Stimulated activated CD8-positive, alpha-beta memory T cell treated with anti-CD3 and anti-CD28 coated beads, Interleukin-4, amount 100 ng/mL, for 1 hour (primary cell): ENCODE measurements at regions not wholly inside any gene's neighbourhood (a gene's known extent, or its start where the extent isn't known, plus 50 kb on each side); places are given as distances from the start of the nearest gene placed in this dataset.

Source experiments
- DNase-seq, 2 donors: peaks; one replicate each; pipeline ENCODE4 v3.0.0-alpha.2; 2020; ENCODE audit warnings: low read depth in 2 of 2, low spot score in 1 of 2

DNA sequence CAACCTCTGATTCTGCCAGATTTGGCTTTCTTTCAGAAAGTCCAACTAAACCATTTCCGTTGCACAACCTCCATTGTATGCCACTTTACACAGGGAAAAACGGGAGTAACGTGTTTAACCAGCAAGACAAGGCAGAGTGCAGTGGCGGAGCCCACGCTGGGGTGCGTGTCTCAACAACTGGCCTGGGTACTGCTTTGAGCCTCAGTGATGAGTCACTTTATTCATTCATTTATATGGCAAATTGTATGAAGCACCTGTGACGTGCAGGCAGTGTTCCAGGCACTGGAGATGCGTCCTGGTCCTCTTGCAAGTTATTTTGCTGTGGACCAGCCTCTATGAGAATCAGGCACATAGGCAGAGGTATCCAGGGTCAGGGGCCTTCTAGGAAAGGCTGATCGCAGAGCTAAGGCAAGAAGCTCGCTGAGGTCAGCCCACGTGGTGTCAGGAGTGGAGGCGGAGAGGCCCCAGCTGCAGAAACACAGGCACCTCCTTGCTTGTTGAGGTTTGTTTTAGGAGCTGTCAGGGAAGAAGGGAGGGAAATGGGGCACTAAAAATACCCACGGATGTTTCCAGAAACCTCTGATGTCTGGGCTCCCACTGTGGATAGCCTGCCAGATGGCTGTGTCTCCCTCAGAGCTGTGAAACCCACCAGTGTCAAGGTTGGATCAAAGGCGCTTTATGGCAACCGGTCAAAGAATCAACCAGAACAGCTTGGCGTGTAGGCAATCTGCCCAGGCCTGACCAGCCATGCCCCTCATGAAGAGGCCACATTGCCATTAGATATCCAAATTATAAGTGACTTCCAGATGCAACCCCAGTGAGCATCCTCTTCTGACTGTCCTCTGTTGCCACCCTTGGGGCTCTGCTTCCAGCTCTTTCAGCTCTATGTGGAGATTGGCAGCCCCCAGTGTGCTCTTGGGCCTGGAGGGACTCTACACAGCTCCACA is 157.2 kb downstream of the CD83 start:
- no peak for DNase-seq

DNA sequence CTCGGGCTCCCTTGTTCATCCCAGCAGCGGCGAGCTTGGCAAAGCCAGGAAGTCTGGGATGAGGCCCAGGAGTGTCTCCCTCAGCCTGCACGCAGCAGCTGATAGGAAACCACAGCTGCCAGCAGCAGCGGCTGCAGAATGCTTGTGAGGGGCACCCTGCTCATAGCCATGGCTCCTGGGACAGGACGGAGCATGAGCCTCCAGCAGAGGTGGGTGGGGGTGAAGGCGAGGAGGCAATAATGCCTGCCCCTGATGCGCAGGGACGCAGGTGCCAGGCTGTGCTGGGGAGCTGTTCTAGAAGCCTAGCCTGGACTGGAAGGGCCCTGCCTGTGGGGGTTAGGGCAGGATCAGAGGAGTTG is 157.9 kb downstream of the CD83 start:
- DNase-seq, result no peak

DNA sequence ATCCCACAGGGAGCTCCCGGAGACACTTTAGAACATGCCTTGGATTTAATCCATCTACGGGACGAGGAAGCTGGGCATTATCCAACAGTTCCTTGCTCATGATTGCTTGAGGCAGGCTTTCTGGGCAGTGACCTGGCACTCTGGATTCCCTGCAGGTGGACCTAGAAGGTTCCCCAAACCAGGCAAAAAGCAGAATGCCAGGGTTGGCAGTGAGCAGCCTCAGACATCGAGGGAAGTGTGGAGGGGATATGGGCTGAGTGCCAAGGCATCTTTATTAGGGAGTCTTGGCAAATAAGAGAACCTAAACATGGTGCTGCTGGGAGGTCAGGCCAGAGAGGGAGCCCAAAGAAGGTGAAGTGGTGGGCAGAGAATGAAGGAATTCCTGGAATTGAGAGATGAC is 158.5 kb downstream of the CD83 start:
- no peak for DNase-seq

DNA sequence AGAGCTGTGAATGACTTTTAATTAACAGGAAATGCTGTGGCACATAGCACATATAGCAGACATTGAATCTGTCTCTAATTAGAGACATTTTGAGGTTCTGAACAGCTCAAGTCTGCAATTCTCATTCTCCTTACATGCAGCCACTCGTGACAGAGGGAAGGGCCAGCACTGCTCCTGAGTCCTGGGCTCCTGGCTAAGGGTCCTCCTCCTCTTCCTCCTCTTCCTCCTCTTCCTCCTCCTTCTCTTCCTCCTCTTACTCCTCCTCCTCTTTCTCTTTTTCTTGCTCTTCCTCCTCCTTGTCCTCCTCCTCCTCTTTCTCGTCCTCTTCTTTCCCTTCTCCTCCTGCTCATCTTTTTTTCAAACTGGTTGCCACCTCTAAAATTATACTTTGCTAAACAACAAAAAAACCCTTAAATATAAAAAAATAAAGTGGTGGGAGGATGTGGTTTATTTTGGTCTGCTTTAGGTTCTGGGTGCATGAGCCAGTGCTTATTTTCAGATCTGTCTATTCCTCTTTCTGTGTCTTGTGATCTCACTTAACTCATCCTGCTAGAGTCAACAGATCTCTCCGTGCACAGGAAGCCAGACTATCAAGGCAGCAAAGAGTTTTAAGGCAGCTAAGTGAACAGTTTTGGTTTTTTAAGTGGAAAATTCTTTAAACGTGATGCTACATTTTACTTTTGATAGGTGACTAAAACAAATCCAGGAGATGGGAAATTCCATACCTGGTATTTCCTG is 159.3 kb downstream of the CD83 start:
- DNase-seq, result no peak

DNA sequence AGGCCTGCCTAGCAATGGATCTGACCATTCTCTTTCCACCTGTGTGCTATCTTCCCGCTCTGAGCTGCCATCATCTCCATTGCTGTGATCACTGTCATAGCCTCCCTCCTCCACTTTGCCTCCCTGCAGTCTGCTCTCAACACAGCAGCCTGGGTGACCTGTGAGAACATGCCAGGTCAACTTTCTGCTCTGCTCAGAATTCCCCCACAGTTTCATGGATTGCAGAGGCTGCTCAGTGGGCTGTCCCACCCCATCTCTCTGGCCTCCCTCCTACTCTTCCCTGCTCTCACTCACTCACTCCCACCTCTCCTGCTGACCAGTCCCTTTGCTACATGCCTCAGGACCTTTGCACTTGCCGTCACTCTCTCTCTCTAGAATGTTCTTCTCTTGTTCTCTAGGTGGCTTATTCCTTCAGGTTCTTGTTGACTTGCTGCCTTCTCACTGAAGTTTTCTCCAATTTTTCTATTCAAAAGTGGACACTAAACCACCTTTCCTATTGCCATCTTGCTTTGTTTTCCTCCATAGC is 159.9 kb downstream of the CD83 start:
- DNase-seq, result no peak

DNA sequence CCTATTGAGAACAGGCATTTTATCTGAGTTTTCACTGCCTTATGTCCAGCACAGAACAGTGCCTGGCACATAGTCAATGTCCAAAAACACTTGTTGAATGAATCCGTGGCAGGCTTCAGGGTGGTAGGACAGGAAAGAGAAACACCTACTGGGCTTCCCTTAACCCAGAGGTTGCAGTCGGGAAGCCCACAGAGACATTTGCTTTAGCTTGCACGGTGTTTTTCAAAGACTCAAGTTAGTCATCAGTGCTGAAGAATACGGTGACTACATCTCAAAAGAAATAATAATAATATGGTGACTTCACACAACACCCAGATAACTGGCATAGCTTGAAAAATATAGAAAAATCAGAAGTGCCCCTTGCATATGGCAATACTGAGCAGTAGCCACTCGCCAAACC is 160.4 kb downstream of the CD83 start:
- no peak for DNase-seq

DNA sequence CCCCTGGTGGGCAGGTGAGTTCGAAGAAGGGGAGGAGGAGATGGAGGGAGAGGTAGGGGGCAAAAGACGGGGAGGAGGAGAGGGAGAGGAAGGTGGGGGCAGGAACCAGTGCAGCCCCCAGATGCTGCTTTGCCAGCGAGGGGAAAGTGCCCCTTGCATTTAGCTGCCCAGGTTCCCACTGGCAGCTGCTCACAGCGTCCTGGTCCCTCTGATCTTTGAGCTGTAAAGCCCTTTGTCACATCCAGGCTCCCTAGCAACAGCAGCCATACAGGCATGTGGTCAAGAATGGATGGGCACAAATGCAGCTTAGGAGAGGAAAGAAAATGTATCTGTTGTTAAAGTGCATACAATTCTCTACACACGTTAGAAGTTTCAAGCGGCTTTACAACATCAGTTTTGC is 160.9 kb downstream of the CD83 start:
- DNase-seq, result no peak

DNA sequence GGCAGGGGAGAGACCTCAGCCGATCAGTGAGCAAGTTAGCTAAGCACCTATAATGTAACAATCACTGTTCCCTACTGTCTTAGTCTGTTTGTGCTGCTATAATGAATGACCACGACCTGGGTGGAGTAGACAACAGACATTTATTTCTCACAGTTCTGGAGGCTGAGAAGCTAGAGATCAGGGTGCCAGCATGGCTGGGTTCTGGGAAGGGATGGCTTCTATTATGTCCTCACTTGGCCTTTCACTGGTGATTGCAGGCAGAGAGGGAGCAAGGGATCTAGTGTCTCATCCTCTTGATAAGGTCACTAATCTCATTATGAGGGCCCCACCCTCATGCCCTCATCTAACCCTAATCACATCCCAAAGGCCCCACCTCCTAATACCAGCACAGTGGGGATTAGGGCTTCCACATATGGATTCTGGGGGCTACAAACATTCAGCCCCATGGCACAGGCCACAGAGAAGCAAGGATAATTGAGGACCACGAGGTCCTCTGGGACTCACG is 162.5 kb downstream of the CD83 start:
- no peak for DNase-seq

DNA sequence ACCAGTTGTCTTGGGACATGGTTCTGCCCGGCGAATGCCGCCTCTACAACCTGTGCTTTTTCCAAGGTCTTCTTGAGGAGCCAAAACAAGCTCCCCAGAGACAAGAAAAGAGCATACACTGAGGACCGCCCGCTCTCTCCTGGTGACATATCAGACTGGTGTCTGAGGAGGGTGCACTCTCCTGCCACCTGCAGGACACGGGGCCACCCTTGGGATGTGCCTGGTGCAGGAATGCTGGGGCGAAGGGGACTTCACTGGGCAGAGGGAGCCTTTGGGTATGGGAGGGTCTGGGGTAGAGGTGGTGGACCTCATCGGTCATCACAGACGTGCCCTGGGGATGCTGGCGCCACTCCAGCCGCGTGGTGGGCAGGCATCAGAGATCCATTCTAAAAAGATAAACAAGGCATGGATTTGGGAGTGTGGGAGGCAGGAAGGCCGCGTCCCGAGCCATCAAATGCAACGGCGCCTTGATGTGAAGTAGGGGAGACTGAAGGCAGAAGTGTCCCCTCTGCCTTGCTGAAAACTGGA is 163.3 kb downstream of the CD83 start:
- DNase-seq, result no peak

DNA sequence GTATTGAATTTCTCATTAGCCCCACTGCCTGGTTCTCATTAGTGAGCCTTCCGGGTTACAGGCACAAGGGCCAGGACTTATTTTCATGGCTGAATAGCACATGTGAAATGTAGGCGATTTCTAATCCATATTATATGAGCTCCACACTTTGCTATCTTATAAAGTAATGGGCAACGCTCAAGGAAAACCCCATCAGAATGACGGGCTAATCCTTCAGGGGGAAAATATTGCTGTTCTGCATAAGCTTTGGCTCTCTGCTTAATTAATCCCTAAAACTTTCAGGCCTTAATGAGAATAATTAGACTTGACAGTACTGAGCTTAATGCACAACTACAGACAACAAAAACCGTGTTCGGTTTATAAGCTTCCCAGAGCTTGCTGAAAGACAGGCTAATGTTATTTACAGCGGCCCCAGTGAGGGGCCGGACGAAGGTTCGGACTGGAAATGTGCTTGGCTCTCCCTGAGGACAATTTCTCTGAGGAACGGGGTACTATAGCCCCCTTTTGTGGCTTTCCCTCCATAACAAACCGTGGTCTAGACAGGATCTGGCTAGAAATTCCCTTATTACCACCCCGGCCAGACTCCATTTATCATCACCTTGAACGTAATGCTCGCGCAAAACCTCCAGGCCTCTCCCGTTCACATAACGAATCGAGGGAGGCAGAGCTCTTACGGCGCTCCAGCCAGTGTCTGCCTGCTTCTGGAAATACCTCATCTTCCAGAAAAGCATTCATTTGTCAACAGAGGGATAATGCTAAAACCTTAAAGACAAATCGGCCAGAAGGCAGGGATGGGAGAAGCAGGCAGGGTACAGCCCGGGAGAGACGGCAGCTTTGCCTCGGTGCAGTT is 164.5 kb downstream of the CD83 start:
- DNase-seq, result no peak

DNA sequence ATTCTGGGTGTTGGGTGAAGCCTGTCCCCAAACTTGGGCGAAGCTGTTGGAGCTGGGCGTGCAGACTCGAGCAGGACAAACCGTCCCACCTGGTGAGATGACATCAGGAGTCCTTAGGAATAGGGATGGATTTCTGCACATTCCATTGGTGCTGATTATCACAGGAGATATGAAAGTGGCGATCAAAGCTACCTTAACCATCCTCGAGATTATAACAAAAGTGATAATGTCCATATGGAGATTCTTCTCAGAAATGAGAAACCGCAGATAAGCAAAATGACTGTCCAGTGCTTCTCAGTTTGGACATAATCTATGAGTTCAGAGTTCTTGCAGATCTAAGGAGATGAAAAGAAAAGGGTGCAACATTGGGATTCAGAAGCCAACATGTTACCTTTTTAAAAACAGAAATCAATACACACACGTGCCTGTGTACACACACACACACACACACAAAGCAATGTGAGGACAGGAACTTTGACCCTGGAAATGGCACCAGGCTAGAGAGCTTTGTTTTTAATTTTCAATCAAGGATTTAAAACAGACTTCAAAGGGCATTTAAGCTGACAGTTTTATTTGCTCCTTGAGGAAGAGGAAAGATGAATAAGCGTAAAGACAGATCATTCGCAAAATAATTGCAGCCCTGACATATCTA is 165.4 kb downstream of the CD83 start:
- DNase-seq, result no peak

DNA sequence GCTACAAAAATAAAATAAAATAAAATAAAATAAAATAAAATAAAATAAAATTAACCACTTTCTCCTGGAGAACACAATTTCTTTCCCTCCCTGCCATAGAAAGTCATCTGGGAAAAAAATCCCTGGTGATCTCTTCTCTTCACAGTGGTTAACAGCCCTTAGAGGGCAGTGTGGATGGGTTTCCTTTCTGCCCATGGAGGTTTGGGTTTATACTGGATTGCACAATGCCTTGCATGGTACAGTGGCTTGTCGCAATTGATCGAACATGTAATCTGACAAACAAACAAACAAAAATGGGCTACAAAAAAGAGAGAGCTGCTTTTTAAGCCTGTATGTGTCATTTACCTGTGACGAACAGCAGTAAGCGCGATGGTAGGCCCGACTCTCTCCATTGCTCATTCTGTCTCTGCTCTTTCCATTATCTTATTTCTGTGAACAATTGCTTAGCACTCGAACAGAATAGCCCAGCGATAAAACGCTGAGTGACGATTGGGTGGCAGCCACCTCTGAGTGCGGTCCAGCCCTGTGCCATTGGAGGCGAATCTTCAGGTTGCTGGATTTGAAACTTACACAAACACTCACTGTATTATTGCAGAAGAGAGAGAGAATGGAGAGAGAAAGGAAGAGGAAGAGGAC is 166.1 kb downstream of the CD83 start:
- DNase-seq, result no peak

DNA sequence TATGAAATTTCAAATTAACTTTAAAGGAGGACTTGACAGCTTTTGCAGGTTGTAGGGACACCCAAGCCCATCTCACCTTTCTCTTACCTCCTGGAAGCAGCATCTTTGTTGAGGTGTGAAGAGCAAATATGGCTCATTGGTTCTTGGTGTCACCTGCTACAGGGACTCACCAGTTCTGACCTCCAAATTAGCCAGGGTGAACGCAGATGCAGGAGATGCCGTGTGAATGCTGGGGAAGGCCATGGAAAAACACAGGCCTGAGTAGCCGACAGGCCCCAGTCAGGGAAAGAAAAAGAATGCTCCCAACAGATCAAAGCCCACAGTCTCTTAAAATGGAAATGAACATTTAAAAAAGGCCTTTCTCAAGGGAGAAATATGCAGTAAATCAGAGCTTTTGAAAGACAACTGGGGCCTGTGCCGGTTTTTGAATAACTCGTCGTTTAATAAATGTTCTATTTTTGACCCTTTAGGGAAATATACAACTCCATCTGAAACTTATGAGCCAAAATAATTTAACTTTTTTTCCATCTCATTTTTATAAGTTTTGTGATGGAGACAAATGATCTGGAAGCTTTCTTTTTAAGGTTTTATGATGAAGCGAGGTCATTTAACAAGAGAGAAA is 167.5 kb downstream of the CD83 start:
- no peak for DNase-seq

DNA sequence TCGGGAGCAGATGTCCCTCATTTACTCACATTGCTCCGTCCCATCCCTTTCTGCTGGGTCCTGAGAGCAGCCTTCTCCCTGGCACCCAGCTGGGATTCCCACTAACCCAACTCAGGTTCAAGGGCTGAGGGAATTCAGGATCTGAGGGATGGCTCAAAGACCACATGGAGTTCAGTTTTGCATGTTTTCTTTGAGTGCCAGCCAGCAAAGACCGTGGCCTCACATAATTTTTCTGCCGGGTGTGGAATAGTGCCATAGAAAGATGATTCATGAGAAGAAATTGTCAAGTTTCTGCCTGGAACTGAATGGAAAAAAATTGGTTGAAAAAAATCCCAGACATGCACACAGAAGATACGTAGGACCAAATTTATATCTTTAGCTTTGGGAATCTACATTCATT is 168.6 kb downstream of the CD83 start:
- no peak for DNase-seq

DNA sequence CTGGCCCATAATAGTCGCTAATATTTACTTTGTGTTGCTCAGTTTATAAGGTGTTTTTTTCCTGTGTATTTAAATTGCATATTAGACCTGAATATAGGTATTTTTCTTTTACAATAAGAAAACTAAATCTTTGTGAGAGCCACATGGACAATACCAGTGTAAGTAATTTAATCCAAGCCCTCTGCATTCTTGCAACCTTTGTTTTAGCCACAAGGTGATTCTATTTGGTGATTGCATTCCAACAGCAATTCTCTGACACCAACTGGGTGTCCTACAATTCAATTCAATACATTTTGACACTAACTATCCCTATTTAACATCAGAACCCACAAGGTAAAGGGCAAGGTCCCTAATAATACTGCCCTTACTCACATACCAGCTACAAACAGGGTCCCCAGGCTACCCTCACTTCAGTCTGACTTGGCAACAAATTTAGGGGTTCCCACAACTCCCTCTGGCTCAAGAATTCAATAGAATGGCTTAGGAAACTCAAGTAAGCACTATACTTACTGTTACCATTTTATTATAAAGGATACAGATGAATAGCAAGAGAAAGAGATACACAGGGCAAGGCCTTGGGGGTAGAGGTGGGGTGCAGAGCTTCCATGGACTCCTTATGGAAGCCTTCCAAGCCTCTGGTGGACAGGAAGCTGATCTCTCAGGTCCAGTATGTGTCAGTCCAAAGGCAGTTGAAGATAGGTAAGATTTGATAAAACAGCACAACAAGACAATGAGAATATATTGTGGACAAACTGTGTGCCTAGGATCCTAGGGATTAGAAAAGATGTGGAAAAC is 169.3 kb downstream of the CD83 start:
- DNase-seq, result no peak

DNA sequence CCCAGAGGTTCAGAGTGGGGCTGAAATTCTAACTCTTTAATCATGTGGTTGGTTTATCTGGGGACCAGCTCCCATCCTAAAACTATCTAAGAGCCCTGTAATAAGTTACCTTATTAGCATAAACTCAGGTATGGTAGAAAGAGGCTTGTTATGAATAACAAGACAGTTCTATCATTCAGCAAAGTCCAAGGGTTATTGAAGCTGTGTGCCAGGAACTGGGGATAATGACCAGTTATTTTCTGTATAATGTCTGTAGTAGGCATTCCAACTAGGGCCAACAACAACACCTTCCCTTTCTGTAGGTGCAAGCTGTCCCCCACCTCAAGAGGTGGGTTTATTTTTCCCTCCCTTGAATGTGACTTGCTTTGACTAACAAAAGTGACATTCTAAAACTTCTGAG is 170.1 kb downstream of the CD83 start:
- DNase-seq, result no peak

DNA sequence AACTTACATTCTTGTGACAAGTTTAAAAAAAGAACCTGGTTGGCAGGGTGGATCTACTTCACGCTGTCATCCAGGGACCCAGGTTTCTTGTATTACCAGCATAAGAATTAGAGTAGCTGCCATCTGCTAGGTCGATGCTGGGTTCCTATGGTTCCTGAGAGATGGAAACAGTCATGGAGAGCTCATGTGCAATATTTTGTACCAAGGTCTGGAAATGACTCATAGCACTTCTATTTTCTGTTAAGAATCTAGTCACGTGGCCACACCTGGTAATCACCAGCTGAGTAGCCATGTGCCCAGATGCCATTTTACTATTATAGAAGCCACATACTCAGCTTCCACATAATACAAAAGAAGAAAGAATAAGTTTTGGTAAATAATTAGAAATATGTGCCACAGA is 171.3 kb downstream of the CD83 start:
- DNase-seq, result no peak

DNA sequence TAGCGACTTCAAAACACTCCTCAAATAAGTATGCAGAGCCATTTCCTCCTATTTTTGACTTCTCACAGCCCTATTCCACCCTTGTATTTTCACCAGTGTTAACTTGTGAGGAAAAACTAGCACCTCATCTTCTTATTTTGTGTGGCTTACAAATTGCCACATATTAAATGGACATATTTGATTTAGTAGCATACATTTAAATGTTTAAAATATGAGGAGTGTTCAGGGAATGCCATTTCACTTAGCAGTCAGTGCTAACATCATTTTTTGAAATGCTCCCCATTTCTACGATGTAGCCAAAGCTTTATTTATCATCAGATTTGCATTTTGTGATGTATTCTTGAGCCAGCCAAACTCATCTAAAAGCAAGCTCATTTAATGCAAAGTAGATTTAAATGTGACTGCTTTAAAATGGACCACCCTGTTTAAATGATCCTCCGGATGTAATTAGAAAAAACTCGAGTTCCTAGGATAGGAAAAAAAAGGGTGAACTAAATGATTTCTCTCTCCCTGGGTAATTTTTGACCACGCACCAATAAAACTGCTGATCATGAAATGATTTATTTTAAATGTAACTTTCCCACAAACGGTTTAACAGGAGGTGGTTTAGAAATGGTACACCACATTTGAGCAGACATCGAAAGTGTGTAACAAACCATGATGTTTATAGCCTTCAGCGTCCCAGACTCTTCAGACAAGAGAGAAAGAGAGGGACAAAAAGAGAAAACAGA is 172.6 kb downstream of the CD83 start:
- DNase-seq, result no peak
